ENCODE measurements at regions not wholly inside any gene's neighbourhood (a gene's known extent, or its start where the extent isn't known, plus 50 kb on each side); places are given as distances from the start of the nearest gene placed in this dataset.

- TF ChIP-seq GATA3 (IDR thresholded peaks at IDR 0.05; ENCODE audit: low read depth, low read length) (no peak), GATA2 (IDR thresholded peaks at IDR 0.05; ENCODE audit: low read depth, low read length) (no peak)
These were observed 459.0 kb downstream of the SOX6 start for GRCh38 chr11:15897211-15897960.

- TF ChIP-seq GATA2 (IDR thresholded peaks at IDR 0.05; ENCODE audit: low read depth, low read length) (no peak), GATA3 (IDR thresholded peaks at IDR 0.05; ENCODE audit: low read depth, low read length) (no peak)
These were observed 455.3 kb downstream of the SOX6 start for GRCh38 chr11:15901054-15901453.

- no peak for TF ChIP-seq GATA3 (IDR thresholded peaks at IDR 0.05; ENCODE audit: low read depth, low read length)
- TF ChIP-seq GATA2 (IDR thresholded peaks at IDR 0.05; ENCODE audit: low read depth, low read length), result no peak
These were observed 454.6 kb downstream of the SOX6 start for GRCh38 chr11:15901790-15902189.

GRCh38 chr11:15903246-15903645 lies 453.1 kb downstream of the SOX6 start:
- TF ChIP-seq GATA2 (IDR thresholded peaks at IDR 0.05; ENCODE audit: low read depth, low read length), result no peak
- TF ChIP-seq GATA3 (IDR thresholded peaks at IDR 0.05; ENCODE audit: low read depth, low read length), result no peak

GRCh38 chr11:15905366-15906104 lies 450.8 kb downstream of the SOX6 start:
- TF ChIP-seq GATA2 (IDR thresholded peaks at IDR 0.05; ENCODE audit: low read depth, low read length) (no peak), GATA3 (IDR thresholded peaks at IDR 0.05; ENCODE audit: low read depth, low read length) (no peak)

- TF ChIP-seq GATA2 (IDR thresholded peaks at IDR 0.05; ENCODE audit: low read depth, low read length), result no peak
- TF ChIP-seq GATA3 (IDR thresholded peaks at IDR 0.05; ENCODE audit: low read depth, low read length), result no peak
These were observed 449.8 kb downstream of the SOX6 start for GRCh38 chr11:15906481-15907035.

- TF ChIP-seq GATA2 (IDR thresholded peaks at IDR 0.05; ENCODE audit: low read depth, low read length) (no peak), GATA3 (IDR thresholded peaks at IDR 0.05; ENCODE audit: low read depth, low read length) (no peak)
These were observed 448.5 kb downstream of the SOX6 start for GRCh38 chr11:15907806-15908205.

GRCh38 chr11:15909937-15910598 lies 446.3 kb downstream of the SOX6 start:
- TF ChIP-seq GATA3 (IDR thresholded peaks at IDR 0.05; ENCODE audit: low read depth, low read length), result no peak
- TF ChIP-seq GATA2 (IDR thresholded peaks at IDR 0.05; ENCODE audit: low read depth, low read length), result no peak

GRCh38 chr11:15910761-15911160 lies 445.6 kb downstream of the SOX6 start:
- TF ChIP-seq GATA2 (IDR thresholded peaks at IDR 0.05; ENCODE audit: low read depth, low read length), result no peak

GRCh38 chr11:15911377-15912044 lies 444.8 kb downstream of the SOX6 start:
- TF ChIP-seq GATA2 (IDR thresholded peaks at IDR 0.05; ENCODE audit: low read depth, low read length) (no peak), GATA3 (IDR thresholded peaks at IDR 0.05; ENCODE audit: low read depth, low read length) (no peak)

- TF ChIP-seq GATA3 (IDR thresholded peaks at IDR 0.05; ENCODE audit: low read depth, low read length) (no peak), GATA2 (IDR thresholded peaks at IDR 0.05; ENCODE audit: low read depth, low read length) (no peak)
These were observed 444.1 kb downstream of the SOX6 start for GRCh38 chr11:15912291-15912690.

GRCh38 chr11:15912825-15913224 lies 443.5 kb downstream of the SOX6 start:
- TF ChIP-seq GATA3 (IDR thresholded peaks at IDR 0.05; ENCODE audit: low read depth, low read length) (no peak), GATA2 (IDR thresholded peaks at IDR 0.05; ENCODE audit: low read depth, low read length) (no peak)

- TF ChIP-seq GATA3 (IDR thresholded peaks at IDR 0.05; ENCODE audit: low read depth, low read length), result no peak
- no peak for TF ChIP-seq GATA2 (IDR thresholded peaks at IDR 0.05; ENCODE audit: low read depth, low read length)
These were observed 443.1 kb downstream of the SOX6 start for GRCh38 chr11:15913261-15913660.

Data from SH-SY5Y (cell line).